IPS-11a (cell line): ENCODE measurements at regions not wholly inside any gene's neighbourhood (a gene's known extent, or its start where the extent isn't known, plus 50 kb on each side); places are given as distances from the start of the nearest gene placed in this dataset.

Experiments used
- H3K4me3 ChIP-seq: one replicate; pipeline ENCODE4 v1.5.1; 2013; ENCODE audit warnings: low read depth, low read length, control low read depth

DNA sequence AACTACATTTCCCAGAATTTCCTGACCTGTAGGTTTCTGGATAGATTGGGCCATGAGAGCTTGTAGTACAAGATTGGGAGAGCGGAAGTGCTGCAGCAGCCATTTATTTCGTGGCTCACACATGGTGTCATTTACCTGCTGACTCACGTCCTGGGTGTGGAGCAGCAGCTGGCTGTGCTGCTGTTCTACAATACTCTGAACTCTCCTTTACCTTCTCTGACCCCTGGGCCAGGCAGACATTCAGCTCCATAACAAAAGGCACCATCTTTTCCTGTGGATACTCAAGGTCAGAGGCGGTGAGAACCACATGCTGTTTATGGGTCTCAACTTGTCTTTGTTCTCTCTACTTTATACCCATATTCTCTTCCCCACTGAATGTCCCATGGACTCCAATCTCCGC is 490.2 kb downstream of the IGSF11 start:
- no peak overlapping the region for H3K4me3 ChIP-seq

DNA sequence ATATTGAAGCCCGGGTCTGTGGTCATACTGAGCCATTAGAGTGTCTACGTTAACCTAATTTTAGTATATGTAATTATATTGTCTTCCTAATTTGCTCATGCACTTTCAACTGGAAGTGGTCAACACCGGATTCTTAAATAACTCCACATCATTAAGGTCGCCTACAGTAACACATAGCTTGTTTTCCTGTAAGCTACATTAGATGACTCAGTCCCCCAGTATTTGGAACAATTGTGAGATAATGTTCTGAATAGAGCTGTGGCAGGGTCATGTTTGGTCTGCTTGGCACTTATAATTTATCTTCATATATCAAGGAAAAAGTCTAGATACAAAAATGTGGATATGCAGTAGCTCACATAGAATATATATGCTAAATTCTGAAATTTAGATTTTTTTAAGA is 486.2 kb downstream of the IGSF11 start:
- H3K4me3 ChIP-seq: no peak overlapping the region

DNA sequence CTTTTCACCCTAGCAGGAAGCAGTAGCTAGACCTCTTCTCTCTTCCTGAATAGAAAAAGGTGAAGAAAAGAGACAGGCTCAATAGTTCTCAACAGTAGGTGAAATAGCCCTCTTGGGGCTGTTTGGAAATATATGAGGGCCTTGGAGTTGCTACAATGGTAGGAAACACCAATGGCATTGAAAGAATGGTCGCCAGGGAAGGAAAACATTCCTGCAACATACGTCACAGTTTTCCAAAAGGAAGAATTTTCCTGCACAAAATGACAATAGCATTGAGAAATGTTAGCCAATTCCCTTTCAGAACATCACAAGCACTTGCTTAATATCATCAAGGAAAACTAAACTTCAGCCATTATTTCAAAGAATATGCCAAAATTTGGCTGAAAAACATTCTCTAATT is 484.5 kb downstream of the IGSF11 start:
- H3K4me3 ChIP-seq: no peak overlapping the region

DNA sequence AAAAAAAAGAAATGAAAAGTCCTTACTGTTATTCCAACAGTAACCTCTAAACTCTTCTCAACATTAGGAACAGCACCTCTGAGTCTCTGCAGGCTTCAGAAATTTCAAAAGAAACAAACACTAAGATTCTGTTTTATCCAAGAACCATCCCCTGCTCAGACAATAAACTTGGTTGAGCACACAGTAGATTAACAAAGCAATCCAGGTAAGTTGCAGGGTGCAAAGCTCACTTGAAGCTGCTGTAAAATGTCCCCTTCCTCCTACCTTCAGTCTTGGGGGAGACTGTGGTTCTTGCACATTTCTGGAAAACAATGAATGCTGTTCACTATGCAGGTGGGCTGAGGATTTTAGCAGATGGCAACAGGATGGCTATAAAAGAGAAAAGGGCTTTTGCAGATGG is 484.1 kb downstream of the IGSF11 start:
- no peak overlapping the region for H3K4me3 ChIP-seq

- no peak overlapping the region for H3K4me3 ChIP-seq
Observed at GRCh38 chr3:118554148-118554838, 480.4 kb downstream of the IGSF11 start.

- no peak overlapping the region for H3K4me3 ChIP-seq
Observed at GRCh38 chr3:118556983-118557382, 477.7 kb downstream of the IGSF11 start.

GRCh38 chr3:118557513-118557912 is 477.1 kb downstream of the IGSF11 start:
- no peak overlapping the region for H3K4me3 ChIP-seq

GRCh38 chr3:118559286-118559685 is 475.4 kb downstream of the IGSF11 start:
- no peak overlapping the region for H3K4me3 ChIP-seq

GRCh38 chr3:118564800-118565199 is 469.8 kb downstream of the IGSF11 start:
- H3K4me3 ChIP-seq: no peak overlapping the region

GRCh38 chr3:118573912-118574311 is 460.7 kb downstream of the IGSF11 start:
- no peak overlapping the region for H3K4me3 ChIP-seq

GRCh38 chr3:118577055-118577777 is 457.4 kb downstream of the IGSF11 start:
- H3K4me3 ChIP-seq: no peak overlapping the region

DNA sequence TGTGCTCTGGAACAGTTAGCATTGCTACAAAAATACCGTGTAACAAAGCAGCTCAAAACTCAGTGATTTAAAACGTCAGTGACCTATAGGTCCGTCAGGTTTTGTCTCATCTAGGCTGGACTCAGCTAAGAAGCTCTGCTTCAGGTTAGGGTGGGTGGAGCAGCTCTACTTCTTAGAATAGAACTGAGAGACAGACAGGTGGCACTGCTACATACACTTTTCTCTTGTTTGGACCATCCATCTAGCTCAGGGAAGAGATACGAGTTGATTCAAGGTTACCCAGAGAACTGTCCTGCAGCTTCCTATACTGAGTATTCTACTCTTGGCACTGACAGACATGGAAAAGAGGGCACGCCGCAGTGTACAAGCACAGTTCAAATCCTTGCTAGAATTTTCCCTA is 456.1 kb downstream of the IGSF11 start:
- H3K4me3 ChIP-seq: no peak overlapping the region

DNA sequence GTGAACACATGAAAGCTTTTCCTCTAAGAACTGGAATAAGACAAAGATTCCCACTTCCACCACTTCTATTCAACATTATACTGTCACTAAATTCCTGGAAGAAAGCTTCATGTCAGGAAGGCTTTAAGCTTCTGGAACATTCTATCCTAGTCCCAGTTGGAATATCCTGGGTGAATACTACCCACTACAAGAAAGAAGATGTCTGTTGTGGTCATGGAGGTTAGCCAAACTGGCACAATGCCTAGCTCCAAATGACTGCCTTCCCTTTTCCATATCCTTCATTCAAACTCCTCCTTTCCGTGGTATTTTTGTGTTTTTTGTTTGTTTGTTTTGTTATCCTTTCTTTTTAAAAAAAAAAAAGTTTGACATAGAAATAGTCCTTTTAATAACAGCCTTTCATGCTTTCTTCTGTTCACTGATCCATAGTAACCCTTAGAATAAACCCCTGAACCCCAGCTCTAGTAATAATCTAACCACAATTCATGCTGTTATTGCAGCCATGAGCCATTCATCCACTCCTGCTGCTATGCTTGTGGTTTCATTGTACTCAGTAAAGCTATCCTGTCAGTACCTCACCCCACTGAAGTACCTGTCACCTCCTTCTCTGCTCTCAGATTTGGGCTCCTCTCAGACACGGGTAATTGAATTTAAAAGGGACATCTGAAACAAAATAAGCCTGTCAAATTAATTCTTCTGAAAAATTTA is 447.5 kb downstream of the IGSF11 start:
- no peak overlapping the region for H3K4me3 ChIP-seq

- no peak overlapping the region for H3K4me3 ChIP-seq
Observed at GRCh38 chr3:118587847-118588246, 446.8 kb downstream of the IGSF11 start.

- no peak overlapping the region for H3K4me3 ChIP-seq
Observed at GRCh38 chr3:118593277-118593670, 441.4 kb downstream of the IGSF11 start.

DNA sequence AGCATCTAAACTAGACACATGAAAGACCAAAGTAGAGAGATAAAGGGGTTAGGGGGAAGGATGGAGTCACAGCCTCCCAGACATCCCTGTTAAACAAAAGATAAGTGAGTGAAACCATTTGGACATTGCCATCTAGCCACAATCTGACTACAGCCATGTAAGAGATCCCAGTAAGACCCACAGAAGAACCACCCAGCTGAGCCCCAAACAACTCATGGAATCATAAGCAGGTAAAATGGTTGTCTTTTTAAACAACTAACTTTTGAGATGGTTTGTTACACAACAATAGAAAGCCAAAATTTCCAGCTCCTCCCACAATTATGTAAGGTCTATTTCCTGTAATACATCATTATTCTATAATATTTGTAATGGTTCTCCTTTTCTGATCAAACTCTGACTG is 437.5 kb downstream of the IGSF11 start:
- H3K4me3 ChIP-seq: no peak overlapping the region

DNA sequence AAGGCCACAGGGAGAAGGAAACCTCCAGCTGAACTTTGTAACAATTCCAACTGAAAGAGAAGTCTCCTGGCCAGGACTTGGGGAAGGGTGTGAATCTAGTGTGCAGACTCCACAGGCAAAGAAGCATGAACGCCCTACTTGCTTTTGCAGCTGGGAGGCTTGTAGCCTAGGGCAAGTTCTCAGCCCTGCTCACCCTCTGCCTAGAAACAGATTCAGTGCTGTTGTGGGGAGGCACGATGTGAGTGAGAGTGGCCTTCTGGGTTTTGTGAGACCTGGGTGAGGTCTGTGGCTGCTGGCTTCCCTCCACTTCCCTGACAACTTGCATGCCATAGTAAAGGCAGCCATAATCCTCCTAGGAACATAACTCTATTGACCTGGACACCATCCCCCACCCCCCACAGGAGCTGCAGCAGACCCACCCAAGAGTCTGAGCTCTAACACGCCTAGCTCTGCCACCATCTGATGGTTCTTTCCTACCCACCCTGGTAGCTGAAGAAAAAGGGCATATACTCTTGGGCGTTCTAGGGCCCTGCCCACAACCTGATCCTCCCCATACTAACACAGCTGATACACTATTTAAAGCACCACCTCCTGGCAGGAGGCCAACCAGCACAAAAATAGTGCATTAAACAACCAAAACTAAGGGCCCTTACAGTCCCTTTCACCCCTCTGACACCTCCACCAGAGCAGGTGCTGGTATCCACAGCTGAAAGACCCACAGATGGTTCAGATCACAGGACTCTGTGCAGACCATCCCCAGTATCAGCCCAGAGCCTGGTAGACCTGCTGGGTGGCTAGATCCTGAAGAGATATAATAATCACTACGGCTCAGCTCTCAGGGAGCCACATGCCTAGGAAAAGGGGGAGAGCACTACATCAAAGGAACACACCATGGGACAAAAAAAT is 426.5 kb downstream of the IGSF11 start:
- no peak overlapping the region for H3K4me3 ChIP-seq

- H3K4me3 ChIP-seq: no peak overlapping the region
Observed at GRCh38 chr3:118618247-118619040, 416.2 kb downstream of the IGSF11 start.

- no peak overlapping the region for H3K4me3 ChIP-seq
Observed at GRCh38 chr3:118626453-118626852, 408.2 kb downstream of the IGSF11 start.

DNA sequence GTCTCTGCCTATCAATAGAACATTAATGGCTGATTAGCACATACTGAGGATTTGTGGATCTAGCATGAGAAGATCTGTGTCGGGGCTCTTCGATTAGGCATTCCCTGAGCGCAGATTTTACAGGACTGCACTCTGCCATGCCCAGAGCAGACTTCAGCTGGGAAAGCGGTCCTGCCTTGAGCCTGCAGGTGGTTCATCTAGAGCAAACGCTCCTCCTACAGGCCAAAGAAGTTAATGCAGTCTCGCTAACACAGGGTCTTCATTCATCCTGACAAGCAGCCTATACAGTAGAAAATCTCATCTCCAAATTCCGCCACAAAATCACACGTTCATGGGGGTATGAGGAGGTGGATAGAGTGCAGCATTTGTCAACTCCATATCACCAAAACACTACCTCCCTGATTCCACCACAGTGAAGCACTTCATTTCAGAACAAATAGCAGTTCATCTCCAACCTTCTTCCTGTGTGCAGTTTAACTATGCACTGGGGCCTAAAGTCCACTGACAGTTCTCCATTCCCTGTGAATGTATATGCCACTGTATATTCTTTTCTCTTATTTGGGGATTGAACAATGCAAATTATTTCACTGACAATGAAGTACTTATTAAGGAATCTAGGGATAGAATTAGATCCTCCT is 405.8 kb downstream of the IGSF11 start:
- H3K4me3 ChIP-seq: no peak overlapping the region
